Colonic mucosa (tissue), 4 donors: ENCODE measurements at regions not wholly inside any gene's neighbourhood (a gene's known extent, or its start where the extent isn't known, plus 50 kb on each side); places are given as distances from the start of the nearest gene placed in this dataset.
"Not testable (repeated sequence)": the region's sequence is repeated elsewhere in the genome, so short reads cannot be mapped to it uniquely, and the experiment has no call there.

Experiments used
- DNase-seq: peaks from one replicate; pipeline ENCODE4 v3.0.0-alpha.2; 2020
- H3K27ac ChIP-seq: fragments of 200-600 bp; one replicate; pipeline ENCODE4 v1.8.0; 2021
- H3K27me3 ChIP-seq: fragments of 200-600 bp; one replicate; pipeline ENCODE4 v1.8.0; 2021
- H3K36me3 ChIP-seq: fragments of 200-600 bp; one replicate; pipeline ENCODE4 v1.8.0; 2021
- H3K4me1 ChIP-seq: fragments of 200-600 bp; one replicate; pipeline ENCODE4 v1.8.0; 2021; ENCODE audit warnings: mild to moderate bottlenecking
- H3K4me3 ChIP-seq: fragments of 200-600 bp; one replicate; pipeline ENCODE4 v1.8.0; 2021
- H3K9ac ChIP-seq, 2 donors: one replicate each; pipeline ENCODE4 v1.7.0; 2013; ENCODE audit warnings: control low read depth in 2 of 2, low read depth in 2 of 2, low read length in 2 of 2
- H3K9me3 ChIP-seq: fragments of 200-600 bp; one replicate; pipeline ENCODE4 v1.8.0; 2021
- intact Hi-C: fragments of 100-400 bp; cut with DNase I; formaldehyde crosslinking; loops from one replicate; pipeline ENCODE4 v1.14.1; 2022
- TF ChIP-seq, protein P1 (sequence below): fragments of 200-600 bp; IDR thresholded peaks from one replicate; pipeline ENCODE4 v1.8.0; 2022; ENCODE audit warnings: antibody characterized with exemption, mild to moderate bottlenecking
- donor health status: healthy.
- donor health status: DM: no; HTN: no; CAD: no.
- donor health status: DM: no; HTN: no; CAD: no.

DNA sequence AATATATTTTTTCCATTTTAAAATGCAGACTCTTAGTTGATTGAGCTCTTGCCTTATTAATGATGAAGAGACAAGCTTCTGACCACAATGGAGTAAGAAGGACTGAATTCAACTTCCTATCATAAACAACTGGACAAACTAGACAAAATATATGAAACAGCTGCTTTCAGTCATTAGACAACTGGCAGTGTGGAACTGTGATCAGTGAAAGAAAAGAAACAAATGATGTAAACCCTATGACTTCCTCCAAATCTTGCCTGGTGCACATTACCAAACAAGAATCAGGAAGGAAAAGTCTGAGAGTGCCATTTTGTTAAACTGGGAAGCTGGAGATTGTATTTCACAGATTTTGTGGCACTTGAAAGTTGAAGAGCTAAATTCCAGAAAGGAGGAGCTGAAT, 154.7 kb upstream of the ATXN7L3B start:
- TF ChIP-seq, protein P1, sequence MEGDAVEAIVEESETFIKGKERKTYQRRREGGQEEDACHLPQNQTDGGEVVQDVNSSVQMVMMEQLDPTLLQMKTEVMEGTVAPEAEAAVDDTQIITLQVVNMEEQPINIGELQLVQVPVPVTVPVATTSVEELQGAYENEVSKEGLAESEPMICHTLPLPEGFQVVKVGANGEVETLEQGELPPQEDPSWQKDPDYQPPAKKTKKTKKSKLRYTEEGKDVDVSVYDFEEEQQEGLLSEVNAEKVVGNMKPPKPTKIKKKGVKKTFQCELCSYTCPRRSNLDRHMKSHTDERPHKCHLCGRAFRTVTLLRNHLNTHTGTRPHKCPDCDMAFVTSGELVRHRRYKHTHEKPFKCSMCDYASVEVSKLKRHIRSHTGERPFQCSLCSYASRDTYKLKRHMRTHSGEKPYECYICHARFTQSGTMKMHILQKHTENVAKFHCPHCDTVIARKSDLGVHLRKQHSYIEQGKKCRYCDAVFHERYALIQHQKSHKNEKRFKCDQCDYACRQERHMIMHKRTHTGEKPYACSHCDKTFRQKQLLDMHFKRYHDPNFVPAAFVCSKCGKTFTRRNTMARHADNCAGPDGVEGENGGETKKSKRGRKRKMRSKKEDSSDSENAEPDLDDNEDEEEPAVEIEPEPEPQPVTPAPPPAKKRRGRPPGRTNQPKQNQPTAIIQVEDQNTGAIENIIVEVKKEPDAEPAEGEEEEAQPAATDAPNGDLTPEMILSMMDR, result no peak
- Histone ChIP-seq H3K9me3 (no peaks in the 10 kb centered on the region), H3K27ac (no peak overlapping the region), H3K27me3 (no peaks in the 10 kb centered on the region), H3K36me3 (no peaks in the 10 kb centered on the region), H3K4me1 (no peaks in the 10 kb centered on the region), H3K9ac (no peak overlapping the region), H3K4me3 (no peak overlapping the region)
- intact Hi-C loops, result no loop called here
- DNase-seq, result no peak

DNA sequence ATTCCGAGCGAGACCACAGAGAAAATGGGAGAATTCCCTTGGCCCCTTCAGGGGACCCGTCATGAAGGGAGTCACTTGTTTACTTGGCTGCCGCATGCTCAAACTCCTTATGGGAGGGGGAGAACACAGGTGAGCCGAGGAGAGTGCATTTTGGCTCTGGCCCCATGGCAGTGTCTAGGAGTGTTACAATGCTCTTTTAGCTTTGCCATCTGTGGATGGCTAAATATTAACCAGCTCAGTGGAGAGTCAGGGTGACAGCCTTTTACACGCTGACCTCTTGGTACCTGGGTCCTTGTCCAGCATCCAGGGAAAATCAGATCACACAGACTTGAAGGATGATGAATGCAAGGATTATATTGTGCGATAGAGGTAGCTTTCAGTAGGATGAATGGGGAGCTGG, 146.4 kb upstream of the ATXN7L3B start:
- H3K4me1 ChIP-seq, result no peaks in the 10 kb centered on the region
- H3K9me3 ChIP-seq, result no peaks in the 10 kb centered on the region
- intact Hi-C loops, result no loop called here
- H3K4me3 ChIP-seq, result no peak overlapping the region
- DNase-seq, result no peak
- H3K9ac ChIP-seq, result no peak overlapping the region
- TF ChIP-seq, protein P1, result no peak
- H3K36me3 ChIP-seq, result no peaks in the 10 kb centered on the region
- H3K27me3 ChIP-seq, result no peaks in the 10 kb centered on the region
- no peak overlapping the region for H3K27ac ChIP-seq

DNA sequence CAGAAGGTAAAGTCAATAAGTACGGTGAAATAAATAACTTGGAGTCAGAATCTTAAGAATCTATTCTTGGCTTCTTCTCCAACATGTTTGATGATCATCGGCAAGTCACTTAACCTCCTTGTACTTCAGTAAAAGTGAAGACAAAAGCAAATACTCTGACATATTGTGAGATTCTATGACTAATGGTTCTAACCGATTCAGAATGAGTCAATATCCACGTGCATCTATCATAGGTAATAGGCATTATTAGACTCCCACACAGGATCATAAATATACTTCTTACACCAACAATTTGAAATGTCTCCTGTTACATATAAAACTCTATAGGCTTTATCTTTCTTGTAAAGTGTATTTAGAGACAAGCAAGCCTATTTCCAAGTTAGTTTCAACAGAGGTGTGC, 144.4 kb upstream of the ATXN7L3B start:
- DNase-seq, result no peak
- H3K36me3 ChIP-seq, result no peaks in the 10 kb centered on the region
- TF ChIP-seq, protein P1, result no peak
- no peak overlapping the region for H3K27ac ChIP-seq
- H3K27me3 ChIP-seq, result no peaks in the 10 kb centered on the region
- H3K9me3 ChIP-seq, result no peaks in the 10 kb centered on the region
- intact Hi-C loops, result no loop called here
- no peak overlapping the region for H3K9ac ChIP-seq
- H3K4me1 ChIP-seq, result no peaks in the 10 kb centered on the region
- no peak overlapping the region for H3K4me3 ChIP-seq

DNA sequence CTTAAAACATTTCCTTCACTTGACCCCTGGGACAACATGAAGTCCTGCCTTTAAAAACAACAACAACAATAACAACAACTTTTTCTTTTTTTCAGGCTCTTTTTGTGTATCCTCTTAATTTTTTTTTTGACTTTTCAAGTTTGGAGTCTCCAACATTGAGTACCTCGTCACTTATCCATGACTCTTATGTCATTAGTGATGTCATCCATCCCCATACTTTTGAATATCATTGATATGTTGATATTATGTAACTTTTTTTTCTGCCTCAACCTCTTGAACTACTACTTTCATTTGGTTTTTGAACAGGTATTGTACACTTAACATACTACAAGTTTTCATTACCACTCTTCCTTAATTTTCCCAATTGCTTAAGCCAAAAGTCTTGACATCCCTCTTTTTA, 143.0 kb upstream of the ATXN7L3B start:
- H3K9ac ChIP-seq, result no peak overlapping the region
- intact Hi-C loops, result no loop called here
- TF ChIP-seq, protein P1, result no peak

DNA sequence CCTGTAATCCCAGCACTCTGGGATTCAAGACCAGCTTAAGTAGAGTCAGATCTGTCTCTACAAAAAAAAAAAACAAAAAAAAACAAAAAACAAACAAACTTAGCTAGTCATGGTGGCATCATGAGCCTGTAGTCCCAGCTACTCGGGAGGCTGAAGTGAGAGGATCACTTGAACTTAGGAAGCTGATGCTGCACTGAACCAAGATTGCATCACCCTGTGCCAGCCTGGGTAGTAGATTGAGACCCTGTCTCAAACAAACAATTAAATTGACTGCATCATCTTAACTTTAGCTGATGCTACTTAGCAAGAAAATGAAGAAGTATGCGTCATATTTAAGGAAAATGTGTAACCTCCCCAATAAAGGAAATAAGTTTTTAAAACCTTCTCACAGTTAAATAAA, 136.6 kb upstream of the ATXN7L3B start:
- H3K4me1 ChIP-seq, result no peaks in the 10 kb centered on the region
- H3K4me3 ChIP-seq, result no peak overlapping the region
- intact Hi-C loops, result no loop called here
- DNase-seq, result no peak
- no peak overlapping the region for H3K27ac ChIP-seq
- no peak overlapping the region for H3K9ac ChIP-seq
- no peaks in the 10 kb centered on the region for H3K27me3 ChIP-seq
- H3K36me3 ChIP-seq, result no peaks in the 10 kb centered on the region
- H3K9me3 ChIP-seq, result no peaks in the 10 kb centered on the region
- TF ChIP-seq, protein P1, result no peak

More for the DNA sequence above, 143.0 kb upstream of the ATXN7L3B start:
- no peak overlapping the region for H3K27ac ChIP-seq
- H3K27me3 ChIP-seq, result no peaks in the 10 kb centered on the region
- DNase-seq, result no peak
- no peak overlapping the region for H3K4me3 ChIP-seq
- no peaks in the 10 kb centered on the region for H3K4me1 ChIP-seq
- no peaks in the 10 kb centered on the region for H3K9me3 ChIP-seq
- no peaks in the 10 kb centered on the region for H3K36me3 ChIP-seq

DNA sequence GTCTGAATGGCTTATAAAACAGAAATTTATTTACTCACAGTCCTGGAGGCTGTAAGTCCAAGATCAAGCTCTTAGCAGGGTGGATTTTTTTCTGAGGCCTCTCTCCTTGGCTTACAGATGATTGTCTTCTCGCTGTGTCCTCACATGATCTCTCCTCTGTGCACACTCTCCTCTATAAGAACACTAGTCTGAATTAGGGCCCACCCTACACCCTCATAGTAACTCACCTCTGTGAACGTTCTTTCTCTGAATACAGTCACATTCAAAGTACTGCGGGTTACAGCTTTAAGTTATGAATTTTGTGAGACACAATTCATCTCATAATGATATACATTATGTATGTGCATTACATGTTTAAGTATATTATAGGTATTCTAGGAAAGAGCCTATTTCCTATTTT, 135.7 kb upstream of the ATXN7L3B start:
- H3K27me3 ChIP-seq, result no peaks in the 10 kb centered on the region
- TF ChIP-seq, protein P1, result no peak
- no peaks in the 10 kb centered on the region for H3K36me3 ChIP-seq
- H3K4me1 ChIP-seq, result no peaks in the 10 kb centered on the region
- no peak overlapping the region for H3K9ac ChIP-seq
- H3K4me3 ChIP-seq, result no peak overlapping the region
- H3K27ac ChIP-seq, result no peak overlapping the region
- H3K9me3 ChIP-seq, result no peaks in the 10 kb centered on the region
- intact Hi-C loops, result no loop called here
- no peak for DNase-seq

DNA sequence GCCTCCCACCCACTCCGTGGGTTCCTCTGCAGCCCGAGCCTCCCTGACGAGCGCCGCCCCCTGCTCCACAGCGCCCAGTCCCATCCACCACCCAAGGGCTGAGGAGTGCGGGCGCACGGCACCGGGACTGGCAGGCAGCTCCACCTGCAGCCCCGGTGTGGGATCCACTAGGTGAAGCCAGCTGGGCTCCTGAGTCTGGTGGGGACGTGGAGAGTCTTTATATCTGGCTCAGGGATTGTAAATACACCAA, 134.5 kb upstream of the ATXN7L3B start:
- DNase-seq, H3K27me3 ChIP-seq, H3K36me3 ChIP-seq, intact Hi-C loops, H3K9me3 ChIP-seq, H3K9ac ChIP-seq, H3K4me1 ChIP-seq, H3K4me3 ChIP-seq, H3K27ac ChIP-seq: not testable (repeated sequence)
